ENCODE measurements at regions not wholly inside any gene's neighbourhood (a gene's known extent, or its start where the extent isn't known, plus 50 kb on each side); places are given as distances from the start of the nearest gene placed in this dataset.

- Mint-ChIP-seq H3K4me3 (no peak overlapping the region), H3K27me3 (ENCODE audit: low read depth, poor library complexity) (no peaks in the 10 kb centered on the region), H3K27ac (no peak overlapping the region), H3K9me3 (peaks cover 16% of the 10 kb centered on the region), H3K36me3 (ENCODE audit: low read depth) (peaks cover 9% of the 10 kb centered on the region), H3K4me1 (no peaks in the 10 kb centered on the region)
- DNase-seq = no peak
- no peak for TF ChIP-seq CTCF (IDR thresholded peaks at IDR 0.05)
Measured at GRCh38 chr20:9968015-9968414, 66.8 kb upstream of the ANKEF1 start.

DNA sequence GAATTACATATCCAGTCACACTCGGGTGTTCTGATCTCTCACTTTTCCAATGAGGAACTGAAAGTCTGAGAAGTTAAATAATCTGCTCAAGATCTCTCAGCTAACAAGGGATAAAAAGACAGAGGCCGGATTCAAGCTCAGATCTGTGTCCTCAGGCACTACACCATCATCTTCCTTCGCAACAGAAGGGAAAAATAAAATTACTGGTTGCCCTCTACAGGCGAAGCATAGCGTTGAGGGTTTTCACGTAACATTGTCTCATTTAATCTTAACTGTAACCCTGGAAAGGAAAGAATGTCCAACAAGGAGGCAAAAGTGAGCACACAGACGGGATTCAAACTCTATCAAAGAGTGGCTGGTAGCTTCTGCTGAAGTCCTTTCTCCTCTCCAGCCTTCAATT, 67.8 kb upstream of the ANKEF1 start:
- Mint-ChIP-seq H3K9me3 (peaks cover 7% of the 10 kb centered on the region), H3K4me3 (no peak overlapping the region), H3K36me3 (ENCODE audit: low read depth) (no peaks in the 10 kb centered on the region), H3K27ac (no peak overlapping the region), H3K27me3 (ENCODE audit: low read depth, poor library complexity) (no peaks in the 10 kb centered on the region), H3K4me1 (no peaks in the 10 kb centered on the region)
- no peak for DNase-seq
- TF ChIP-seq CTCF (IDR thresholded peaks at IDR 0.05) = no peak

- no peak for TF ChIP-seq CTCF (IDR thresholded peaks at IDR 0.05)
- Mint-ChIP-seq H3K27ac (no peak overlapping the region), H3K27me3 (ENCODE audit: low read depth, poor library complexity) (no peaks in the 10 kb centered on the region), H3K36me3 (ENCODE audit: low read depth) (no peaks in the 10 kb centered on the region), H3K4me1 (no peaks in the 10 kb centered on the region), H3K4me3 (no peak overlapping the region), H3K9me3 (no peaks in the 10 kb centered on the region)
- DNase-seq = no peak
Measured at GRCh38 chr20:9963029-9963428, 71.8 kb upstream of the ANKEF1 start.

- no peaks in the 10 kb centered on the region for H3K36me3 Mint-ChIP-seq (ENCODE audit: low read depth)
- no peak for TF ChIP-seq CTCF (IDR thresholded peaks at IDR 0.05)
- H3K4me1 Mint-ChIP-seq = no peaks in the 10 kb centered on the region
- H3K27me3 Mint-ChIP-seq (ENCODE audit: low read depth, poor library complexity) = no peaks in the 10 kb centered on the region
- H3K9me3 Mint-ChIP-seq = peaks cover 10% of the 10 kb centered on the region
- no peak overlapping the region for H3K27ac Mint-ChIP-seq
- no peak for DNase-seq
- H3K4me3 Mint-ChIP-seq = no peak overlapping the region
Measured at GRCh38 chr20:9958693-9959092, 76.1 kb upstream of the ANKEF1 start.

DNA sequence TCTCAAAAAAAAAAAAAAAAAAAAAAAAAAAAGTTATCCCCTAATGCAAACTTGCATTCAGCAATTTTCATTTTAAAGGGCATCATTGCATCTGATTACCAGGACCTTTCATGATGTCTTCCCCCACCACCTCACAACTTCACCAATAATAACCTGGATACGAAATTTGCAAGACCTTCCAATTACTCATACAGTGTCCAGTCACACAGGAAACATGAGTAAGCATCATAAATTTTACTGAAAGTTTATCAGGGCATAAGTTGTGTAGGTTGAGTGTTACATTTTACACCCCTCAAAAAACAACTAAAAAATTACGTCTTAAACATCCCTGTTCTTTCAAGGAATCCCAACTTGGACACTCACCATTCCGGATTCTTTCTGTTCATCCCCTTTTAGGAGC, 79.1 kb upstream of the ANKEF1 start:
- Mint-ChIP-seq H3K27me3 (ENCODE audit: low read depth, poor library complexity) (no peaks in the 10 kb centered on the region), H3K9me3 (peaks cover 10% of the 10 kb centered on the region), H3K36me3 (ENCODE audit: low read depth) (no peaks in the 10 kb centered on the region), H3K27ac (no peak overlapping the region), H3K4me3 (no peak overlapping the region), H3K4me1 (no peaks in the 10 kb centered on the region)
- TF ChIP-seq CTCF (IDR thresholded peaks at IDR 0.05) = no peak
- DNase-seq = no peak

DNA sequence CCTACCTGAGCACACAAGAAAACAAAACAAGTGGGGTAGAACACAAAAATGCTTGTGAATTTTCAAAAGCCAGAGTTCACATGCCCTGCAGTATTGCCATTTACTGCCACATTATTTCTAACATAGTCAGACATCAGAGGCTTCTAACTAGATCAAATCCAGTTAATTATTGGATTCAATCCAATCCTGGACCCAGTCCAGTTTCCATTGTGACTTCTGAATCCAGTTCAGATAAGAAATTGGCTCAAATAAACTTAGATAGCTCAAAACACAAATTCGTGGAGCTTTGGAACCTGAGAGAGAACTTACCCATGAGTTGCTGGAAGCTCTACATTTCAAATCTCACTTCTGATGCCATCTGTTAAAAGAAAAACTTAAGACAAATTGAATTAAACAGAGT, 85.2 kb upstream of the ANKEF1 start:
- no peaks in the 10 kb centered on the region for H3K4me1 Mint-ChIP-seq
- H3K27me3 Mint-ChIP-seq (ENCODE audit: low read depth, poor library complexity) = no peaks in the 10 kb centered on the region
- no peaks in the 10 kb centered on the region for H3K9me3 Mint-ChIP-seq
- no peak overlapping the region for H3K27ac Mint-ChIP-seq
- no peaks in the 10 kb centered on the region for H3K36me3 Mint-ChIP-seq (ENCODE audit: low read depth)
- TF ChIP-seq CTCF (IDR thresholded peaks at IDR 0.05) = no peak
- H3K4me3 Mint-ChIP-seq = no peak overlapping the region
- DNase-seq = no peak

Data from nephron progenitor cell (in vitro differentiated cells).